HL-60 (cell line): ENCODE measurements at regions not wholly inside any gene's neighbourhood (a gene's known extent, or its start where the extent isn't known, plus 50 kb on each side); places are given as distances from the start of the nearest gene placed in this dataset.

Source experiments
- DNase-seq, 2 experiments: peaks; one replicate each; pipeline ENCODE4 v3.0.0-alpha.2; 2010 to 2020; ENCODE audit warnings: low read depth in 1 of 2, low spot score in 1 of 2
- H3K27ac ChIP-seq: fragments of 250-450 bp; sonication (Bioruptor Pico); replicated peaks from 2 replicates; pipeline ENCODE4 v1.5.1; 2020; ENCODE audit warnings: mild to moderate bottlenecking, moderate library complexity
- H3K27me3 ChIP-seq: fragments of 250-450 bp; sonication (Bioruptor Pico); 2 replicates; pipeline ENCODE4 v1.5.1; 2021; ENCODE audit warnings: mild to moderate bottlenecking, moderate library complexity; ENCODE audit not compliant: insufficient read depth, poor library complexity, severe bottlenecking
- H3K4me3 ChIP-seq: replicated peaks from 2 replicates; pipeline ENCODE4 v1.5.1; 2011; ENCODE audit warnings: mild to moderate bottlenecking, control low read depth, low read length; ENCODE audit not compliant: insufficient read depth
- CTCF ChIP-seq: IDR thresholded peaks from one replicate; pipeline ENCODE4 v1.5.1; 2011; ENCODE audit warnings: low read length, control low read depth, inconsistent platforms; ENCODE audit not compliant: insufficient read depth
- GABPA ChIP-seq: IDR thresholded peaks from 2 replicates; pipeline ENCODE4 v1.6.1; 2012; ENCODE audit warnings: low read depth
- POLR2AphosphoS5 ChIP-seq: IDR thresholded peaks from 2 replicates; pipeline ENCODE4 v1.6.1; 2012; ENCODE audit warnings: low read depth
- REST ChIP-seq: IDR thresholded peaks from 2 replicates; pipeline ENCODE4 v1.6.1; 2012; ENCODE audit warnings: low read depth; ENCODE audit not compliant: insufficient replicate concordance
- SPI1 ChIP-seq: IDR thresholded peaks from 2 replicates; pipeline ENCODE4 v1.6.1; 2012; ENCODE audit warnings: low read depth, mild to moderate bottlenecking, borderline replicate concordance

- no peak overlapping the region for H3K4me3 ChIP-seq
- DNase-seq = no peak
- no peaks in the 10 kb centered on the region for H3K27me3 ChIP-seq
- H3K27ac ChIP-seq = no peak overlapping the region
- TF ChIP-seq CTCF = no peak
- no peak for TF ChIP-seq SPI1
- TF ChIP-seq GABPA = no peak
- no peak for TF ChIP-seq REST
- no peak for TF ChIP-seq POLR2AphosphoS5
Measured at GRCh38 chr3:80051602-80051962, 283.8 kb upstream of the ROBO1 start.

GRCh38 chr3:80050826-80051601 is 283.2 kb upstream of the ROBO1 start:
- DNase-seq = no peak
- no peak for TF ChIP-seq REST
- TF ChIP-seq POLR2AphosphoS5 = no peak
- no peak for TF ChIP-seq CTCF
- TF ChIP-seq SPI1 = no peak
- no peak for TF ChIP-seq GABPA

GRCh38 chr3:80043226-80043625 is 275.4 kb upstream of the ROBO1 start:
- DNase-seq = no peak

More at GRCh38 chr3:80050826-80051601, 283.2 kb upstream of the ROBO1 start:
- no peak overlapping the region for H3K27ac ChIP-seq
- no peaks in the 10 kb centered on the region for H3K27me3 ChIP-seq
- H3K4me3 ChIP-seq = no peak overlapping the region

More at GRCh38 chr3:80043226-80043625, 275.4 kb upstream of the ROBO1 start:
- Histone ChIP-seq H3K27ac (no peak overlapping the region), H3K27me3 (no peaks in the 10 kb centered on the region), H3K4me3 (no peak overlapping the region)
- TF ChIP-seq SPI1 (no peak), POLR2AphosphoS5 (no peak), CTCF (no peak), GABPA (no peak), REST (no peak)
